HCT116 (cell line): ENCODE measurements at regions not wholly inside any gene's neighbourhood (a gene's known extent, or its start where the extent isn't known, plus 50 kb on each side); places are given as distances from the start of the nearest gene placed in this dataset.

Experiments used
- ATAC-seq: fragments of 200-7000 bp; cut with Tn5 transposase; 2 replicates; pipeline ENCODE4 v1.9.1; 2020; ENCODE audit warnings: mild to moderate bottlenecking, moderate library complexity
- BruUV-seq: library from RNA; stranded (reverse); fragments of 400-500 nt; replicated peaks from 2 replicates; lab custom pipeline; 2021; lab: Mats Ljungman, UMichigan
- CTCF ChIA-PET: fragments of 300-600 bp; sonication (Branson Sonifier 250); formaldehyde crosslinking; loops from one replicate; lab custom pipeline; 2021; ENCODE audit warnings: antibody characterized with exemption; lab: Charles Lee
- POLR2A ChIA-PET: fragments of 300-600, 350-600 bp; sonication (Branson Sonifier 250); formaldehyde crosslinking; loops from one replicate; lab custom pipeline; 2021; ENCODE audit warnings: antibody characterized with exemption; lab: Charles Lee
- RAD21 ChIA-PET, 2 experiments: fragments of 300-600 bp; sonication (Branson Sonifier 250); formaldehyde crosslinking; loops; one replicate each; lab custom pipeline; 2023; ENCODE audit warnings: low total read pairs in 2 of 2; ENCODE audit not compliant: uncharacterized antibody in 2 of 2, unreplicated experiment in 2 of 2, low non-redundant PET in 1 of 2; lab: Charles Lee
- DNase-seq: peaks from one replicate; pipeline ENCODE4 v3.0.0-alpha.2; 2010; ENCODE audit warnings: low read depth, low spot score
- H2AFZ ChIP-seq: fragments of 200-600 bp; shearing (Covaris generic), sonication (generic); 2 replicates; pipeline ENCODE4 v1.6.1; 2017; ENCODE audit warnings: low read depth, mixed run types, mixed read lengths, antibody characterized with exemption, low read length; ENCODE audit not compliant: poor library complexity, severe bottlenecking
- H3K27ac ChIP-seq: 2 replicates; pipeline ENCODE4 v1.5.1; 2012; ENCODE audit warnings: low read depth, low read length
- H3K27me3 ChIP-seq: fragments of 200-600 bp; sonication (generic); 2 replicates; pipeline ENCODE4 v1.6.1; 2016; ENCODE audit warnings: mixed run types, low read length, mixed read lengths; ENCODE audit not compliant: insufficient read depth
- H3K36me3 ChIP-seq, 2 experiments: fragments of 200-500 bp in 1 of 2; fragments of 200-600 bp in 1 of 2; sonication (Bioruptor generic) in 1 of 2; sonication (generic) in 1 of 2; 2 replicates each; pipeline versions ENCODE4 v1.5.1 to v1.6.1; 2014 to 2016; ENCODE audit warnings: low read length in 2 of 2, inconsistent platforms in 1 of 2, mixed read lengths in 1 of 2, mixed run types in 1 of 2; ENCODE audit not compliant: insufficient read depth in 2 of 2, control insufficient read depth in 1 of 2
- H3K4me1 ChIP-seq, 2 experiments: fragments of 200-600 bp in 1 of 2; sonication (generic) in 1 of 2; 2 replicates each; pipeline versions ENCODE4 v1.5.1 to v1.6.1; 2012 to 2017; ENCODE audit warnings: low read length in 2 of 2, inconsistent platforms in 1 of 2, mild to moderate bottlenecking in 1 of 2, mixed read lengths in 1 of 2, mixed run types in 1 of 2, moderate library complexity in 1 of 2; ENCODE audit not compliant: insufficient read depth in 2 of 2, control insufficient read depth in 1 of 2
- H3K4me2 ChIP-seq: fragments of 200-600 bp; sonication (generic); 2 replicates; pipeline ENCODE4 v1.6.1; 2017; ENCODE audit warnings: mixed run types, low read length, mixed read lengths
- H3K4me3 ChIP-seq, 2 experiments: fragments of 200-600 bp in 1 of 2; sonication (generic) in 1 of 2; replicated peaks in 1 of 2; 2 replicates each; pipeline ENCODE4 v1.5.1; 2011 to 2016; ENCODE audit warnings: low read length in 2 of 2, control low read depth in 1 of 2, low read depth in 1 of 2, mild to moderate bottlenecking in 1 of 2, mixed read lengths in 1 of 2, mixed run types in 1 of 2
- H3K79me2 ChIP-seq: fragments of 200-600 bp; sonication (generic); 2 replicates; pipeline ENCODE4 v1.6.1; 2017; ENCODE audit warnings: mild to moderate bottlenecking, mixed run types, low read length, moderate library complexity, mixed read lengths; ENCODE audit not compliant: insufficient read depth
- H3K9ac ChIP-seq: fragments of 200-600 bp; sonication (generic); 2 replicates; pipeline ENCODE4 v1.6.1; 2016; ENCODE audit warnings: low read length, mixed read lengths
- H3K9me2 ChIP-seq: fragments of 200-600 bp; sonication (generic), shearing (Covaris generic); 2 replicates; pipeline ENCODE4 v1.6.1; 2017; ENCODE audit warnings: mixed run types, mild to moderate bottlenecking, moderate library complexity; ENCODE audit not compliant: insufficient read depth
- H3K9me3 ChIP-seq, 2 experiments: fragments of 200-500 bp in 1 of 2; fragments of 200-600 bp in 1 of 2; sonication (Bioruptor generic) in 1 of 2; sonication (generic) in 1 of 2; 2 replicates each; pipeline ENCODE4 v1.6.1; 2014 to 2017; ENCODE audit warnings: low read length in 2 of 2, mixed read lengths in 2 of 2, inconsistent platforms in 1 of 2, low read depth in 1 of 2, mild to moderate bottlenecking in 1 of 2, mixed run types in 1 of 2, moderate library complexity in 1 of 2; ENCODE audit not compliant: control insufficient read depth in 1 of 2, insufficient read depth in 1 of 2
- H4K20me1 ChIP-seq: fragments of 200-600 bp; sonication (generic), shearing (Covaris generic); 2 replicates; pipeline ENCODE4 v1.6.1; 2017; ENCODE audit warnings: mixed run types, mild to moderate bottlenecking, moderate library complexity; ENCODE audit not compliant: insufficient read depth
- CEBPB ChIP-seq: IDR thresholded peaks from 2 replicates; pipeline ENCODE4 v1.6.1; 2012; ENCODE audit warnings: low read depth
- EGR1 ChIP-seq: IDR thresholded peaks from 2 replicates; pipeline ENCODE4 v1.6.1; 2012; ENCODE audit warnings: low read depth
- EZH2 ChIP-seq: fragments of 200-600 bp; sonication (generic); IDR thresholded peaks from 2 replicates; pipeline ENCODE4 v1.6.1; 2017; ENCODE audit warnings: antibody characterized with exemption, mixed run types
- EZH2phosphoT487 ChIP-seq: fragments of 200-600 bp; IDR thresholded peaks from 2 replicates; pipeline ENCODE4 v1.6.1; 2018; ENCODE audit warnings: antibody characterized with exemption, borderline replicate concordance
- FOSL1 ChIP-seq: IDR thresholded peaks from 2 replicates; pipeline ENCODE4 v1.6.1; 2012; ENCODE audit warnings: low read depth
- JUND ChIP-seq: IDR thresholded peaks from 2 replicates; pipeline ENCODE4 v1.6.1; 2012
- POLR2A ChIP-seq: IDR thresholded peaks from 2 replicates; pipeline ENCODE4 v1.7.0; 2011; ENCODE audit warnings: borderline replicate concordance; ENCODE audit not compliant: insufficient read depth, insufficient read length; ENCODE audit errors: extremely low read depth
- RAD21 ChIP-seq: IDR thresholded peaks from 2 replicates; pipeline ENCODE4 v1.6.1; 2012; ENCODE audit warnings: low read depth, mild to moderate bottlenecking
- SIN3A ChIP-seq: IDR thresholded peaks from 2 replicates; pipeline ENCODE4 v1.6.1; 2012; ENCODE audit warnings: low read depth
- TCF7L2 ChIP-seq: IDR thresholded peaks from 2 replicates; pipeline ENCODE4 v1.7.0; 2011; ENCODE audit warnings: borderline replicate concordance, inconsistent platforms; ENCODE audit not compliant: insufficient read depth, insufficient read length; ENCODE audit errors: extremely low read depth
- YY1 ChIP-seq: IDR thresholded peaks from 2 replicates; pipeline ENCODE4 v1.6.1; 2011; ENCODE audit warnings: low read length, low read depth, moderate library complexity, mild to moderate bottlenecking; ENCODE audit not compliant: insufficient replicate concordance; ENCODE audit errors: extremely low read depth
- ZFX ChIP-seq: fragments of 450-650 bp; IDR thresholded peaks from 2 replicates; pipeline ENCODE4 v1.6.1; 2017
- ZNF274 ChIP-seq: fragments of 200-500 bp; sonication (Bioruptor generic); IDR thresholded peaks from 2 replicates; pipeline ENCODE4 v1.6.1; 2014; ENCODE audit warnings: mild to moderate bottlenecking, low read depth, low read length, inconsistent platforms
- intact Hi-C: fragments of 100-400 bp; cut with micrococcal nuclease; formaldehyde crosslinking; loops from 2 replicates; pipeline ENCODE4 v1.10.0; 2022
- TF ChIP-seq, protein P1 (sequence below): IDR thresholded peaks from 2 replicates; pipeline ENCODE4 v1.6.1; 2012
- TF ChIP-seq, protein P2 (sequence below): IDR thresholded peaks from 2 replicates; pipeline ENCODE4 v1.6.1; 2012; ENCODE audit warnings: low read depth
- TF ChIP-seq, protein P3 (sequence below): IDR thresholded peaks from 2 replicates; pipeline ENCODE4 v1.6.1; 2012
- TF ChIP-seq, protein P4 (sequence below): IDR thresholded peaks from 2 replicates; pipeline ENCODE4 v1.6.1; 2011; ENCODE audit warnings: mild to moderate bottlenecking, low read length, moderate library complexity; ENCODE audit not compliant: insufficient replicate concordance; ENCODE audit errors: extremely low read depth
- TF ChIP-seq, protein P5 (sequence below), 3 experiments: fragments of 200-600 bp in 1 of 3; sonication (generic) in 1 of 3; IDR thresholded peaks in 2 of 3; conservative IDR thresholded peaks in 1 of 3; 2 replicates each; pipeline ENCODE4 v1.5.1; 2012 to 2017; ENCODE audit warnings: low read depth in 2 of 3, low read length in 2 of 3, antibody characterized with exemption in 1 of 3, borderline replicate concordance in 1 of 3, control low read depth in 1 of 3, mild to moderate bottlenecking in 1 of 3, mixed read lengths in 1 of 3, mixed run types in 1 of 3, moderate library complexity in 1 of 3; ENCODE audit not compliant: insufficient read depth in 1 of 3

DNA sequence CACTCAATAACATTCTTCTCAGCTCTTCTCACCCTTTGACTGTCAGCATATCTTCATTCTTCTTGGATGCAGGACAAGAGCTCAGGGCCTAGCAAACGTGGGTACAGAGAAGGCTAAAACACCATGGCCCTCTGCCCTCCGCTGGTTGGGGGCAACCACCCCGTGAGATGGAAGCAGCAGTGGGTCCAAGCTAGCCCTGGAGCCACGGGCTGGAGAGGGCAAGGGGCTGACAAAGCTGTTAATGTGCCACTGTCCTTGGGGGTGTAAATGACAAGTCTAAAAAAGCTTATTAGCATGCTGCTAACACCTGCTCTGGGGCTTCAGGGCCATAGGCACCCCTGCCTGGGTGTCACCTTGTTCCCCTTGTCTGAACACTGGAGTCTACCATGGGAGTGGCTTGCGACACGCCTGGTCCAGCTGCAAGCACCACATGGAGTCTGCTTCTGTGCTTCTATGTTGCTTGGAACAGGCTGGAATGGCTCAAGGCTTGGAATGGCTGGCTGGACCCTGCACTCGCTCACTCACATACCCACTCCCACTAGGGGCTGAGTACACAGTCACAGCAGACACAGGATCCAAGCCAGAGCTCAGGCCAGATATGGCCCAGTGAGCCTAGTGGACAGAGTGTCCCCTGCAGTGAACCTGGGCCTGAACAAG lies 246.0 kb downstream of the PCDH10 start:
- Histone ChIP-seq H3K36me3 (no peaks in the 10 kb centered on the region), H4K20me1 (no peaks in the 10 kb centered on the region), H3K9ac (no peak overlapping the region), H3K27me3 (no peaks in the 10 kb centered on the region), H3K9me3 (no peaks in the 10 kb centered on the region), H3K27ac (no peak overlapping the region)
- ChIA-PET POLR2A (no interaction called here), RAD21 (no interaction called here), CTCF (no interaction called here)
- TF ChIP-seq EGR1 (no peak), EZH2 (no peak), SIN3A (no peak), TCF7L2 (no peak), YY1 (no peak), CEBPB (no peak), FOSL1 (no peak), RAD21 (no peak), ZFX (no peak), ZNF274 (no peak), EZH2phosphoT487 (no peak), JUND (no peak), POLR2A (no peak)
- TF ChIP-seq, protein P1, sequence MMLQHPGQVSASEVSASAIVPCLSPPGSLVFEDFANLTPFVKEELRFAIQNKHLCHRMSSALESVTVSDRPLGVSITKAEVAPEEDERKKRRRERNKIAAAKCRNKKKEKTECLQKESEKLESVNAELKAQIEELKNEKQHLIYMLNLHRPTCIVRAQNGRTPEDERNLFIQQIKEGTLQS = no peak
- TF ChIP-seq, protein P2, sequence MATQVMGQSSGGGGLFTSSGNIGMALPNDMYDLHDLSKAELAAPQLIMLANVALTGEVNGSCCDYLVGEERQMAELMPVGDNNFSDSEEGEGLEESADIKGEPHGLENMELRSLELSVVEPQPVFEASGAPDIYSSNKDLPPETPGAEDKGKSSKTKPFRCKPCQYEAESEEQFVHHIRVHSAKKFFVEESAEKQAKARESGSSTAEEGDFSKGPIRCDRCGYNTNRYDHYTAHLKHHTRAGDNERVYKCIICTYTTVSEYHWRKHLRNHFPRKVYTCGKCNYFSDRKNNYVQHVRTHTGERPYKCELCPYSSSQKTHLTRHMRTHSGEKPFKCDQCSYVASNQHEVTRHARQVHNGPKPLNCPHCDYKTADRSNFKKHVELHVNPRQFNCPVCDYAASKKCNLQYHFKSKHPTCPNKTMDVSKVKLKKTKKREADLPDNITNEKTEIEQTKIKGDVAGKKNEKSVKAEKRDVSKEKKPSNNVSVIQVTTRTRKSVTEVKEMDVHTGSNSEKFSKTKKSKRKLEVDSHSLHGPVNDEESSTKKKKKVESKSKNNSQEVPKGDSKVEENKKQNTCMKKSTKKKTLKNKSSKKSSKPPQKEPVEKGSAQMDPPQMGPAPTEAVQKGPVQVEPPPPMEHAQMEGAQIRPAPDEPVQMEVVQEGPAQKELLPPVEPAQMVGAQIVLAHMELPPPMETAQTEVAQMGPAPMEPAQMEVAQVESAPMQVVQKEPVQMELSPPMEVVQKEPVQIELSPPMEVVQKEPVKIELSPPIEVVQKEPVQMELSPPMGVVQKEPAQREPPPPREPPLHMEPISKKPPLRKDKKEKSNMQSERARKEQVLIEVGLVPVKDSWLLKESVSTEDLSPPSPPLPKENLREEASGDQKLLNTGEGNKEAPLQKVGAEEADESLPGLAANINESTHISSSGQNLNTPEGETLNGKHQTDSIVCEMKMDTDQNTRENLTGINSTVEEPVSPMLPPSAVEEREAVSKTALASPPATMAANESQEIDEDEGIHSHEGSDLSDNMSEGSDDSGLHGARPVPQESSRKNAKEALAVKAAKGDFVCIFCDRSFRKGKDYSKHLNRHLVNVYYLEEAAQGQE = no peak
- TF ChIP-seq, protein P3, sequence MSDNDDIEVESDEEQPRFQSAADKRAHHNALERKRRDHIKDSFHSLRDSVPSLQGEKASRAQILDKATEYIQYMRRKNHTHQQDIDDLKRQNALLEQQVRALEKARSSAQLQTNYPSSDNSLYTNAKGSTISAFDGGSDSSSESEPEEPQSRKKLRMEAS = no peak
- TF ChIP-seq, protein P4, sequence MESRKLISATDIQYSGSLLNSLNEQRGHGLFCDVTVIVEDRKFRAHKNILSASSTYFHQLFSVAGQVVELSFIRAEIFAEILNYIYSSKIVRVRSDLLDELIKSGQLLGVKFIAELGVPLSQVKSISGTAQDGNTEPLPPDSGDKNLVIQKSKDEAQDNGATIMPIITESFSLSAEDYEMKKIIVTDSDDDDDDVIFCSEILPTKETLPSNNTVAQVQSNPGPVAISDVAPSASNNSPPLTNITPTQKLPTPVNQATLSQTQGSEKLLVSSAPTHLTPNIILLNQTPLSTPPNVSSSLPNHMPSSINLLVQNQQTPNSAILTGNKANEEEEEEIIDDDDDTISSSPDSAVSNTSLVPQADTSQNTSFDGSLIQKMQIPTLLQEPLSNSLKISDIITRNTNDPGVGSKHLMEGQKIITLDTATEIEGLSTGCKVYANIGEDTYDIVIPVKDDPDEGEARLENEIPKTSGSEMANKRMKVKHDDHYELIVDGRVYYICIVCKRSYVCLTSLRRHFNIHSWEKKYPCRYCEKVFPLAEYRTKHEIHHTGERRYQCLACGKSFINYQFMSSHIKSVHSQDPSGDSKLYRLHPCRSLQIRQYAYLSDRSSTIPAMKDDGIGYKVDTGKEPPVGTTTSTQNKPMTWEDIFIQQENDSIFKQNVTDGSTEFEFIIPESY = no peak
- TF ChIP-seq, protein P5, sequence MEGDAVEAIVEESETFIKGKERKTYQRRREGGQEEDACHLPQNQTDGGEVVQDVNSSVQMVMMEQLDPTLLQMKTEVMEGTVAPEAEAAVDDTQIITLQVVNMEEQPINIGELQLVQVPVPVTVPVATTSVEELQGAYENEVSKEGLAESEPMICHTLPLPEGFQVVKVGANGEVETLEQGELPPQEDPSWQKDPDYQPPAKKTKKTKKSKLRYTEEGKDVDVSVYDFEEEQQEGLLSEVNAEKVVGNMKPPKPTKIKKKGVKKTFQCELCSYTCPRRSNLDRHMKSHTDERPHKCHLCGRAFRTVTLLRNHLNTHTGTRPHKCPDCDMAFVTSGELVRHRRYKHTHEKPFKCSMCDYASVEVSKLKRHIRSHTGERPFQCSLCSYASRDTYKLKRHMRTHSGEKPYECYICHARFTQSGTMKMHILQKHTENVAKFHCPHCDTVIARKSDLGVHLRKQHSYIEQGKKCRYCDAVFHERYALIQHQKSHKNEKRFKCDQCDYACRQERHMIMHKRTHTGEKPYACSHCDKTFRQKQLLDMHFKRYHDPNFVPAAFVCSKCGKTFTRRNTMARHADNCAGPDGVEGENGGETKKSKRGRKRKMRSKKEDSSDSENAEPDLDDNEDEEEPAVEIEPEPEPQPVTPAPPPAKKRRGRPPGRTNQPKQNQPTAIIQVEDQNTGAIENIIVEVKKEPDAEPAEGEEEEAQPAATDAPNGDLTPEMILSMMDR (IDR thresholded peaks at IDR 0.05 in 2 of 3, conservative IDR thresholded peaks at IDR 0.05 in 1 of 3; ENCODE audit: borderline replicate concordance in 1 of 3, insufficient read depth in 1 of 3, low read depth in 2 of 3, low read length in 2 of 3) = no peak
- TF ChIP-seq, all 23 proteins: peak for 0
- peaks cover 0 to 4% of the 10 kb centered on the region in 2 experiments; a peak in 2 of 4 replicates for H3K4me1 ChIP-seq
- ATAC-seq (no peak), DNase-seq (no peak)
- no peak overlapping the region for H2AFZ ChIP-seq
- no TSS peak for BruUV-seq
- no peaks in the 10 kb centered on the region for H3K79me2 ChIP-seq
- intact Hi-C loops = no loop called here
- H3K4me2 ChIP-seq = no peak overlapping the region
- no peaks in the 10 kb centered on the region for H3K9me2 ChIP-seq
- H3K4me3 ChIP-seq = no peak overlapping the region
